Right atrium auricular region (tissue), 2 donors: ENCODE measurements at regions not wholly inside any gene's neighbourhood (a gene's known extent, or its start where the extent isn't known, plus 50 kb on each side); places are given as distances from the start of the nearest gene placed in this dataset.

Experiments used
- DNase-seq: peaks from one replicate; pipeline ENCODE4 v3.0.0-alpha.2; 2019; ENCODE audit warnings: low spot score
- H3K27ac ChIP-seq, 2 donors: fragments of 200-600 bp; sonication (generic); 1 replicate in 1 of 2; 2 replicates in 1 of 2; pipeline ENCODE4 v1.5.1; 2016 to 2019
- H3K27me3 ChIP-seq, 2 donors: fragments of 200-600 bp; sonication (generic); one replicate each; pipeline versions ENCODE4 v1.5.1 to v1.6.0; 2017 to 2019
- H3K36me3 ChIP-seq: fragments of 200-600 bp; sonication (generic); one replicate; pipeline ENCODE4 v1.5.1; 2016
- H3K4me1 ChIP-seq, 2 donors: fragments of 200-600 bp; sonication (generic); one replicate each; pipeline versions ENCODE4 v1.5.1 to v1.6.0; 2017 to 2019
- H3K4me3 ChIP-seq, 2 donors: fragments of 200-600 bp; sonication (generic); 1 replicate in 1 of 2; 2 replicates in 1 of 2; pipeline ENCODE4 v1.5.1; 2017 to 2019; ENCODE audit warnings: mild to moderate bottlenecking in 1 of 2, moderate library complexity in 1 of 2
- H3K9me3 ChIP-seq, 2 donors: fragments of 200-600 bp; sonication (generic); one replicate each; pipeline ENCODE4 v1.5.1; 2019
- CTCF ChIP-seq, 2 donors: fragments of 200-600 bp; sonication (generic); IDR thresholded peaks; one replicate each; pipeline ENCODE4 v1.5.1; 2019; ENCODE audit warnings: antibody characterized with exemption in 2 of 2

GRCh38 chr5:92998456-92998855 is 582.6 kb downstream of the NR2F1-AS1 start:
- H3K9me3 ChIP-seq, result peaks cover 0 to 14% of the 10 kb centered on the region in 2 donors
- no peak for DNase-seq
- H3K4me1 ChIP-seq, result no peaks in the 10 kb centered on the region
- no peaks in the 10 kb centered on the region for H3K27me3 ChIP-seq
- no peak overlapping the region for H3K4me3 ChIP-seq
- H3K36me3 ChIP-seq, result no peaks in the 10 kb centered on the region
- TF ChIP-seq CTCF (IDR thresholded peaks at IDR 0.05), result no peak
- H3K27ac ChIP-seq, result no peak overlapping the region

- Histone ChIP-seq H3K36me3 (no peaks in the 10 kb centered on the region), H3K4me3 (no peak overlapping the region), H3K9me3 (peaks cover 0 to 14% of the 10 kb centered on the region in 2 donors), H3K27me3 (no peaks in the 10 kb centered on the region), H3K27ac (no peak overlapping the region), H3K4me1 (peaks cover 0 to 10% of the 10 kb centered on the region in 2 donors)
- TF ChIP-seq CTCF (IDR thresholded peaks at IDR 0.05), result no peak
- no peak for DNase-seq
Observed at GRCh38 chr5:92994392-92994791, 586.6 kb downstream of the NR2F1-AS1 start.

GRCh38 chr5:92992073-92992472 is 588.9 kb downstream of the NR2F1-AS1 start:
- Histone ChIP-seq H3K4me3 (no peak overlapping the region), H3K36me3 (no peaks in the 10 kb centered on the region), H3K27me3 (no peaks in the 10 kb centered on the region), H3K9me3 (peaks cover 0 to 14% of the 10 kb centered on the region in 2 donors), H3K4me1 (peaks cover 0 to 10% of the 10 kb centered on the region in 2 donors), H3K27ac (peak overlapping the region in 1 of 2 donors; percentile 15)
- DNase-seq, result no peak
- no peak for TF ChIP-seq CTCF (IDR thresholded peaks at IDR 0.05)

DNA sequence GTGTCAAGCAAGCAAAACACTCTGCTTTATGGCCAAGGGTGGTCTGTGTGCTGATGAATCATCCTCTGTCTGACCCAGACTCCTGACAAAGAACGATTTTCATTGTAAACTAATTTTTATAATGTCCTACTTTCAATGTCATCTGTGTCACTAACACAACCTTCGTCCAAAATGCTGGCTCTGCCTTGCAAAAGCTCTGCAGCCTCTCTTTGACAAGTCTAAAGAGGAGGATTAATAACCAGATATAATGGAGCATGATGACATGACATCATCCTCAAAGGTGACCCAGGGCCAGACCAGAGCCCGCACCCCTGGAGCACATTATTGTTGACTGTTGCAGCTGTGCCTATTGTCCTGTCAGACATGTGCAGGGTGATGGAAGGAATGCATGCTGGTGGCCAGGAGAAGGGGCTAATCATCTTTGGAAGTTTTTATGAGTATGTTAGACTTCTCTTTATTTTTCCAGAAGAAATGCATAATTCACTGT is 589.4 kb downstream of the NR2F1-AS1 start:
- DNase-seq, result no peak
- peaks cover 0 to 10% of the 10 kb centered on the region in 2 donors for H3K4me1 ChIP-seq
- peaks cover 0 to 14% of the 10 kb centered on the region in 2 donors for H3K9me3 ChIP-seq
- no peaks in the 10 kb centered on the region for H3K27me3 ChIP-seq
- H3K36me3 ChIP-seq, result no peaks in the 10 kb centered on the region
- TF ChIP-seq CTCF (IDR thresholded peaks at IDR 0.05), result no peak
- no peak overlapping the region for H3K4me3 ChIP-seq
- H3K27ac ChIP-seq, result peak overlapping the region in 1 of 2 donors; percentile 15

DNA sequence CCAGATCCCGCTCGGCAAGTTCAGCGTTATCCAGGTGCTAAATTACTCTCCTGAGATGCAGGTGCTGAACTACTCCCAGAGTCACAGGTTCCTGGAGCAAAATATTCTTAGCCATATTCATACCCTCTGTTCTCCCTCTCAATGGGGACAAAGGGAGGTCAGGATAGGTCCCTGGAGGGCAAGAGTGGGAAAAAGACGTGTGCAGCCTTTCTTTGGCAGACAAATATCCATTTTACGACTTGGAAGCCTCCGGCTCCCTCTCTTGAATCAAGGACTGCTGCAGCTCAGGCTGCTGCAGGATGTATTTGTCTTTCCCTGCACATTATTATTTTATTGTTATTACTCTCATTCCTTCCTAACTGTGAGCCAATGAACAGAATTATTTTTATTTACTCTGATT is 590.2 kb downstream of the NR2F1-AS1 start:
- Histone ChIP-seq H3K9me3 (peaks cover 0 to 14% of the 10 kb centered on the region in 2 donors), H3K27me3 (no peaks in the 10 kb centered on the region), H3K36me3 (no peaks in the 10 kb centered on the region), H3K27ac (no peak overlapping the region), H3K4me1 (peaks cover 0 to 10% of the 10 kb centered on the region in 2 donors), H3K4me3 (no peak overlapping the region)
- TF ChIP-seq CTCF (IDR thresholded peaks at IDR 0.05), result no peak
- no peak for DNase-seq

- no peaks in the 10 kb centered on the region for H3K9me3 ChIP-seq
- DNase-seq, result no peak
- H3K27me3 ChIP-seq, result no peaks in the 10 kb centered on the region
- no peaks in the 10 kb centered on the region for H3K36me3 ChIP-seq
- H3K4me1 ChIP-seq, result no peaks in the 10 kb centered on the region
- no peak for TF ChIP-seq CTCF (IDR thresholded peaks at IDR 0.05)
- H3K27ac ChIP-seq, result no peak overlapping the region
- no peak overlapping the region for H3K4me3 ChIP-seq
Observed at GRCh38 chr5:92981001-92981400, 600.0 kb downstream of the NR2F1-AS1 start.
